CD4-positive, alpha-beta T cell treated with Interleukin-17A for 1 hour (primary cell): ENCODE measurements at regions not wholly inside any gene's neighbourhood (a gene's known extent, or its start where the extent isn't known, plus 50 kb on each side); places are given as distances from the start of the nearest gene placed in this dataset.
A peak's percentile ranks its signal among the peaks of the same experiment; 100 is the strongest.

ENCODE experiments used
- DNase-seq: peaks from one replicate; pipeline ENCODE4 v3.0.0-alpha.2; 2020

GRCh38 chr12:66976526-66976925 lies 292.6 kb upstream of the CAND1 start:
- DNase-seq, result no peak

- DNase-seq, result no peak
Observed at GRCh38 chr12:66978802-66979201, 290.4 kb upstream of the CAND1 start.

GRCh38 chr12:66979251-66979650 lies 289.9 kb upstream of the CAND1 start:
- DNase-seq, result no peak

GRCh38 chr12:66984077-66984476 lies 285.1 kb upstream of the CAND1 start:
- DNase-seq, result no peak

GRCh38 chr12:66984962-66985361 lies 284.2 kb upstream of the CAND1 start:
- no peak for DNase-seq

GRCh38 chr12:66999141-66999540 lies 270.0 kb upstream of the CAND1 start:
- no peak for DNase-seq

GRCh38 chr12:67001251-67001650 lies 267.9 kb upstream of the CAND1 start:
- DNase-seq, result no peak

GRCh38 chr12:67002720-67003119 lies 266.4 kb upstream of the CAND1 start:
- no peak for DNase-seq

GRCh38 chr12:67006610-67007009 lies 262.5 kb upstream of the CAND1 start:
- no peak for DNase-seq

- no peak for DNase-seq
Observed at GRCh38 chr12:67014642-67015041, 254.5 kb upstream of the CAND1 start.

- DNase-seq, result no peak
Observed at GRCh38 chr12:67018105-67018504, 251.1 kb upstream of the CAND1 start.

- no peak for DNase-seq
Observed at GRCh38 chr12:67019070-67019469, 250.1 kb upstream of the CAND1 start.

- DNase-seq, result peak; percentile 48
Observed at GRCh38 chr12:67025543-67026114, 243.5 kb upstream of the CAND1 start.

GRCh38 chr12:67026487-67027246 lies 242.5 kb upstream of the CAND1 start:
- DNase-seq, result no peak

- DNase-seq, result no peak
Observed at GRCh38 chr12:67028529-67028928, 240.6 kb upstream of the CAND1 start.

GRCh38 chr12:67034110-67034879 lies 234.9 kb upstream of the CAND1 start:
- no peak for DNase-seq

- DNase-seq, result no peak
Observed at GRCh38 chr12:67035121-67035520, 234.0 kb upstream of the CAND1 start.

GRCh38 chr12:67038486-67038885 lies 230.7 kb upstream of the CAND1 start:
- no peak for DNase-seq

- DNase-seq, result no peak
Observed at GRCh38 chr12:67039995-67040860, 228.9 kb upstream of the CAND1 start.

- no peak for DNase-seq
Observed at GRCh38 chr12:67040861-67041137, 228.4 kb upstream of the CAND1 start.

- DNase-seq, result no peak
Observed at GRCh38 chr12:67042697-67043131, 226.4 kb upstream of the CAND1 start.

GRCh38 chr12:67043771-67044170 lies 225.4 kb upstream of the CAND1 start:
- DNase-seq, result no peak

- no peak for DNase-seq
Observed at GRCh38 chr12:67045650-67046049, 223.5 kb upstream of the CAND1 start.
